Osteocyte (in vitro differentiated cells): ENCODE measurements at regions not wholly inside any gene's neighbourhood (a gene's known extent, or its start where the extent isn't known, plus 50 kb on each side); places are given as distances from the start of the nearest gene placed in this dataset.

Experiments
- DNase-seq: peaks from one replicate; pipeline ENCODE4 v3.0.0; 2021; ENCODE audit warnings: mixed read lengths; ENCODE audit not compliant: unreplicated experiment; ENCODE audit errors: extremely low spot score
- H3K27ac Mint-ChIP-seq: one replicate; pipeline ENCODE4 v1.8.0; 2021; ENCODE audit warnings: mild to moderate bottlenecking, mixed read lengths; ENCODE audit not compliant: unreplicated experiment
- H3K27me3 Mint-ChIP-seq: one replicate; pipeline ENCODE4 v1.8.0; 2021; ENCODE audit warnings: mixed read lengths; ENCODE audit not compliant: unreplicated experiment
- H3K36me3 Mint-ChIP-seq: one replicate; pipeline ENCODE4 v1.8.0; 2021; ENCODE audit warnings: mixed read lengths; ENCODE audit not compliant: unreplicated experiment
- H3K4me1 Mint-ChIP-seq: one replicate; pipeline ENCODE4 v1.8.0; 2021; ENCODE audit warnings: mixed read lengths; ENCODE audit not compliant: unreplicated experiment
- H3K4me3 Mint-ChIP-seq: one replicate; pipeline ENCODE4 v1.8.0; 2021; ENCODE audit warnings: mild to moderate bottlenecking, moderate library complexity, mixed read lengths; ENCODE audit not compliant: unreplicated experiment
- H3K9me3 Mint-ChIP-seq: one replicate; pipeline ENCODE4 v1.8.0; 2021; ENCODE audit warnings: mixed read lengths; ENCODE audit not compliant: unreplicated experiment
- CTCF ChIP-seq: fragments of 200-600 bp; sonication (generic); IDR thresholded peaks from 2 replicates; pipeline ENCODE4 v1.5.0; 2021; ENCODE audit warnings: antibody characterized with exemption, mild to moderate bottlenecking, moderate library complexity

DNA sequence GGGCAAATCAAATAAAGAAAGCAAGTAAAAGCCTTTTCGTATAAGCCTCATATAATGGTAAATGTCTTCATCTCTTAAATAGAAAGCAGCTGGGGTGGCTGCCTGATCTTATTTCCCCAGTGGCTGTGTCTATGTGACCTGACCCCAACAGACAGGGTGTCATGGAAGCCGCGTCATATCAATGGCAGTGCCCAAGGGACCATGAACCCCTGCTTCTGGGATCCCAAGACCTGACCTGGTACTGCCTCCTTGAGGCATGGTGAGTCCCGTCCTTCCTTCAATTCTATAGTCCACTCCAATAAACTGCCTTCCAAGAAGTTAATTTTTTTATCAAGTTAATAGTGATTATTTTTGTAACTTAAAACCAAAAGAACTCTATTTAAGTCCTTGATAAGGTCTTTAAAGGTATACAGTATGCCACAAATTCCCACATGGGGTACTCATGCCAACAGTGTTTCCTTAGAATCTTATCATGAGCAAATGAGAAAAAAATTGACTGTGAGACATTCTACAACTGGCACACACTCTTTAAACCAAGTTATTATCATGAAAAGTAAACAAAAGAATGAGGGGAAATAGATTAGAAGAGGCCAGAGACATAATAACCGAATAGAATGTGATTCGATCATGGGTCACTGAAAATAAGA is 104.6 kb downstream of the ADSS2 start:
- H3K9me3 Mint-ChIP-seq: no peaks in the 10 kb centered on the region
- H3K4me3 Mint-ChIP-seq: no peak overlapping the region
- H3K27ac Mint-ChIP-seq: peak overlapping the region; percentile 4
- TF ChIP-seq CTCF: no peak
- peaks cover 42% of the 10 kb centered on the region for H3K4me1 Mint-ChIP-seq
- peak; percentile 19 for DNase-seq
- H3K27me3 Mint-ChIP-seq: no peaks in the 10 kb centered on the region
- no peaks in the 10 kb centered on the region for H3K36me3 Mint-ChIP-seq

DNA sequence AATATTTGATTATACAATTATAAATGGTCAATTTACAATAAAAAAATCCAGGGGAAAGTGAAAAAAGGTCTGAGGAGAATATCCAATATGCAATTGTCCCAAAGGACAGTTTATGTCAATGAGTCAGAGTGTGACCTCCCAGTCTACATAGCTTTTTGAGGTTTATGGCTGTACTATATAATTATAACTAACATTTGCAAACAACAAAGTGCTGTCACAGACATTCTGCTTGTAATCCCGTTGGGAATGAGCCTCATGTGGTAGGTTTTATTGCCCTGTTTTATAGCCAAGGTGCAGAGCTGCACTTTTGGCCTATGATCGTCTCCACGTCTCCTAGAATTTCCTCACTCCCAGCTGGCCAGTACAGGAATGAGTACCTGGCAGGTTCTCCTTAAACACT is 103.8 kb downstream of the ADSS2 start:
- Mint-ChIP-seq H3K27me3 (no peaks in the 10 kb centered on the region), H3K36me3 (no peaks in the 10 kb centered on the region), H3K27ac (peak overlapping the region; percentile 29), H3K4me3 (no peak overlapping the region), H3K9me3 (no peaks in the 10 kb centered on the region), H3K4me1 (peaks cover 50% of the 10 kb centered on the region)
- peak; percentile 17 for DNase-seq
- TF ChIP-seq CTCF: no peak

GRCh38 chr1:244349103-244349531 is 102.6 kb downstream of the ADSS2 start:
- peaks cover 62% of the 10 kb centered on the region for H3K4me1 Mint-ChIP-seq
- no peak for TF ChIP-seq CTCF
- peak; percentile 59 for DNase-seq
- peak overlapping the region; percentile 24 for H3K4me3 Mint-ChIP-seq
- no peaks in the 10 kb centered on the region for H3K27me3 Mint-ChIP-seq
- H3K27ac Mint-ChIP-seq: peak overlapping the region; percentile 86
- no peaks in the 10 kb centered on the region for H3K36me3 Mint-ChIP-seq
- H3K9me3 Mint-ChIP-seq: no peaks in the 10 kb centered on the region

- no peak for TF ChIP-seq CTCF
- Mint-ChIP-seq H3K9me3 (no peaks in the 10 kb centered on the region), H3K36me3 (no peaks in the 10 kb centered on the region), H3K4me1 (peaks cover 63% of the 10 kb centered on the region), H3K4me3 (peak overlapping the region; percentile 24), H3K27me3 (no peaks in the 10 kb centered on the region), H3K27ac (peak overlapping the region; percentile 86)
- peak; percentile 27 for DNase-seq
Observed at GRCh38 chr1:244349581-244350001, 102.1 kb downstream of the ADSS2 start.

GRCh38 chr1:244350027-244350426 is 101.7 kb downstream of the ADSS2 start:
- H3K27me3 Mint-ChIP-seq: no peaks in the 10 kb centered on the region
- no peak for TF ChIP-seq CTCF
- peak overlapping the region; percentile 15 for H3K4me3 Mint-ChIP-seq
- DNase-seq: no peak
- no peaks in the 10 kb centered on the region for H3K9me3 Mint-ChIP-seq
- peak overlapping the region; percentile 86 for H3K27ac Mint-ChIP-seq
- H3K4me1 Mint-ChIP-seq: peaks cover 65% of the 10 kb centered on the region
- no peaks in the 10 kb centered on the region for H3K36me3 Mint-ChIP-seq
